ENCODE measurements at regions not wholly inside any gene's neighbourhood (a gene's known extent, or its start where the extent isn't known, plus 50 kb on each side); places are given as distances from the start of the nearest gene placed in this dataset.

DNA sequence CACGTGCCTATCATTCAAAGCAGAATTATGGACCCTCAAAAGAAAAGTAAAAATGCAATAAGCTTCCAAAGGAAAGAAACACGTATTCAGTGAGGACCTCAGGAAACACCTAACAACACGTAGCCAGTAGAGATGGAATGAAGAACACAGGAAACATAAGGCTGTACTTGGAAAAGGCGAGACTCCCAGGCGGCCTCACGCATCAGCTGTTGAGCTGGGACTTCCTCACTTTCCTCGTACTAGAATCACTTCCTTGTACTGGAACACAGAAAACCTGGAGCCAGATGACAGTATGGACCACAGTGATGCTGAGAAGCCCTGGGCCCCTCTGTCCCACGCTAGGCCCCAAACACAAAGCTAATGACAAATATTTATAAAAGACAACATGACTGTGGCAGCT lies 94.4 kb upstream of the BACE2 start:
- Histone ChIP-seq H3K36me3 (ENCODE audit: control insufficient read depth in 2 of 4, insufficient read depth in 4 of 4, low read length in 3 of 4) (no peaks in the 10 kb centered on the region), H3K79me1 (ENCODE audit: low read depth, low read length) (no peaks in the 10 kb centered on the region), H3K9ac (replicated peaks in 1 of 4; ENCODE audit: extremely low read depth in 1 of 4, low read depth in 3 of 4, low read length in 3 of 4) (no peak overlapping the region), H2BK5ac (ENCODE audit: low read depth, low read length) (no peak overlapping the region), H3K4me1 (replicated peaks in 1 of 4; ENCODE audit: control insufficient read depth in 3 of 4, insufficient read depth in 4 of 4, low read length in 3 of 4) (peaks cover 0 to 2% (median 0%) of the 10 kb centered on the region in 4 experiments; a peak in 4 of 7 replicates), H2AK5ac (ENCODE audit: low read depth, low read length) (no peak overlapping the region), H3K56ac (replicated peaks; ENCODE audit: insufficient read length, low read depth, low read length) (no peak overlapping the region), H3K4me3 (ENCODE audit: extremely low read depth in 1 of 4, insufficient read depth in 2 of 4, low read depth in 3 of 4, low read length in 4 of 4) (no peak overlapping the region), H4K8ac (ENCODE audit: extremely low read depth, insufficient read depth, low read length) (no peak overlapping the region), H4K91ac (replicated peaks; ENCODE audit: insufficient read length, low read length) (no peak overlapping the region), H4K20me1 (replicated peaks in 1 of 2; ENCODE audit: control insufficient read depth in 1 of 2, insufficient read depth in 2 of 2, low read length in 2 of 2) (no peaks in the 10 kb centered on the region), H3K27ac (ENCODE audit: low read depth, low read length) (no peak overlapping the region), H2BK120ac (replicated peaks; ENCODE audit: low read depth, low read length) (no peak overlapping the region), H3K14ac (ENCODE audit: insufficient read length) (no peak overlapping the region), H3K79me2 (ENCODE audit: control insufficient read depth in 1 of 2, insufficient read depth in 2 of 2, low read length in 2 of 2) (no peaks in the 10 kb centered on the region), H3K4me2 (ENCODE audit: insufficient read depth in 1 of 2, low read depth in 2 of 2, low read length in 2 of 2) (no peak overlapping the region), H3K18ac (ENCODE audit: extremely low read depth, low read length) (no peak overlapping the region), H3K27me3 (replicated peaks in 1 of 4; ENCODE audit: control insufficient read depth in 3 of 4, extremely low read depth in 1 of 4, insufficient read depth in 3 of 4, low read length in 3 of 4) (peaks cover 0 to 4% (median 2%) of the 10 kb centered on the region in 4 experiments; a peak in 4 of 7 replicates), H2BK20ac (ENCODE audit: low read length) (no peak overlapping the region), H3K23me2 (ENCODE audit: low read depth, low read length) (no peaks in the 10 kb centered on the region), H2BK15ac (ENCODE audit: low read length) (no peak overlapping the region), H3K9me3 (ENCODE audit: insufficient read depth in 2 of 2, low read depth in 1 of 2, low read length in 1 of 2) (no peaks in the 10 kb centered on the region; a peak in 1 of 4 replicates), H3K4ac (replicated peaks; ENCODE audit: insufficient read length, low read depth, low read length) (no peak overlapping the region), H2AFZ (ENCODE audit: low read length) (no peak overlapping the region), H4K5ac (ENCODE audit: insufficient read length, low read depth, low read length) (no peak overlapping the region), H3K23ac (ENCODE audit: insufficient read length) (no peak overlapping the region), H2BK12ac (ENCODE audit: low read depth, low read length) (no peak overlapping the region)
- WGBS, 2 experiments (ENCODE audit: extremely low coverage in 1 of 2, insufficient coverage in 1 of 2, insufficient read length in 1 of 2, insufficient replicate concordance in 2 of 2, low coverage in 1 of 2, low lambda C conversion rate in 2 of 2, missing lambda C conversion rate in 1 of 2): 91% methylated on average over 8 of the region's 8 CpGs; no CpG with 5 or more reads in 1 of the 2 experiments
- DNase-seq (ENCODE audit: low read depth in 1 of 2, low spot score in 2 of 2) (no peak), FAIRE-seq (no peak)
- TF ChIP-seq HDAC2 (IDR thresholded peaks at IDR 0.05; ENCODE audit: borderline replicate concordance in 1 of 2, low read depth in 2 of 2, low read length in 2 of 2) (no peak), FOSL1 (IDR thresholded peaks at IDR 0.05; ENCODE audit: insufficient read depth, low read depth, low read length) (no peak), SIX5 (IDR thresholded peaks at IDR 0.05; ENCODE audit: low read depth, low read length) (no peak), SUZ12 (IDR thresholded peaks at IDR 0.05; ENCODE audit: low read length) (no peak), EGR1 (IDR thresholded peaks at IDR 0.05; ENCODE audit: borderline replicate concordance, low read depth, low read length) (no peak), SAP30 (IDR thresholded peaks at IDR 0.05; ENCODE audit: insufficient read depth, insufficient replicate concordance, low read length) (no peak), HDAC6 (IDR thresholded peaks at IDR 0.05; ENCODE audit: low read depth, low read length) (no peak), SIN3A (conservative IDR thresholded peaks at IDR 0.05 in 1 of 2, IDR thresholded peaks at IDR 0.05 in 1 of 2; ENCODE audit: low read depth in 1 of 2, low read length in 2 of 2) (no peak)
- TF ChIP-seq, protein P1, sequence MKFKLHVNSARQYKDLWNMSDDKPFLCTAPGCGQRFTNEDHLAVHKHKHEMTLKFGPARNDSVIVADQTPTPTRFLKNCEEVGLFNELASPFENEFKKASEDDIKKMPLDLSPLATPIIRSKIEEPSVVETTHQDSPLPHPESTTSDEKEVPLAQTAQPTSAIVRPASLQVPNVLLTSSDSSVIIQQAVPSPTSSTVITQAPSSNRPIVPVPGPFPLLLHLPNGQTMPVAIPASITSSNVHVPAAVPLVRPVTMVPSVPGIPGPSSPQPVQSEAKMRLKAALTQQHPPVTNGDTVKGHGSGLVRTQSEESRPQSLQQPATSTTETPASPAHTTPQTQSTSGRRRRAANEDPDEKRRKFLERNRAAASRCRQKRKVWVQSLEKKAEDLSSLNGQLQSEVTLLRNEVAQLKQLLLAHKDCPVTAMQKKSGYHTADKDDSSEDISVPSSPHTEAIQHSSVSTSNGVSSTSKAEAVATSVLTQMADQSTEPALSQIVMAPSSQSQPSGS (IDR thresholded peaks at IDR 0.05; ENCODE audit: low read length): no peak
- TF ChIP-seq, protein P2, sequence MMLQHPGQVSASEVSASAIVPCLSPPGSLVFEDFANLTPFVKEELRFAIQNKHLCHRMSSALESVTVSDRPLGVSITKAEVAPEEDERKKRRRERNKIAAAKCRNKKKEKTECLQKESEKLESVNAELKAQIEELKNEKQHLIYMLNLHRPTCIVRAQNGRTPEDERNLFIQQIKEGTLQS (IDR thresholded peaks at IDR 0.05; ENCODE audit: insufficient read depth, low read depth, low read length): no peak
- CTCF ChIA-PET (ENCODE audit: partially characterized antibody): interaction anchor here (1.0 to 1.7 kb wide), 2 partner anchors 60 to 219 kb away, joined by 3 read pairs; no protein-coding TSS in a partner anchor
- POLR2A ChIA-PET (ENCODE audit: partially characterized antibody): no interaction called here

Measured in H1 (cell line).